ENCODE measurements at regions not wholly inside any gene's neighbourhood (a gene's known extent, or its start where the extent isn't known, plus 50 kb on each side); places are given as distances from the start of the nearest gene placed in this dataset.
A peak's percentile ranks its signal among the peaks of the same experiment; 100 is the strongest.

DNA sequence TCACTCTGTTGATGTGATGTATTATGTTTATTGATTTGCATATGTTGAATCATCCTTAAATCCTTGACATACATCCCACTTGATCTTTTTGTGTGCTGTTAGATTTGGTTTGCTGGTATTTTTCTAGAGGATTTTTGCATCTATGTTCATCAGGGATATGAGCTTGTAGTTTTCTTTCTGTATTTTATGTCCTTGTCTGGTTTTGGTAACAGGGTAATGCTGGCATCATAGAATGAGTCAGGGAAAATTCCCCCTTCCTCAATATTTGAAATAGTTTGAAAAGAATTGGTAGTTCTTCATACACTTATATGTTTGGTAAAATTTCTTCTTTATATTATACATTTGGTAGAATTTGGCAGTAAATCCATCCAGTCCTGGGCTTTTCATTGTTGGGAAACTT is 89.4 kb upstream of the SLC13A1 start:
- in situ Hi-C loops (cut with MboI) (no loop called here), intact Hi-C loops (cut with micrococcal nuclease; ENCODE audit: unreplicated experiment) (no loop called here)
- H2AFZ ChIP-seq (ENCODE audit: control insufficient read depth, low read depth, low read length) = no peak overlapping the region
- no peaks in the 10 kb centered on the region for H3K27me3 ChIP-seq (replicated peaks in 1 of 2; ENCODE audit: control insufficient read depth in 2 of 2, insufficient read depth in 2 of 2, low read length in 1 of 2)
- peak; percentile 20; the same call in 1 of the 2 replicates for TF ChIP-seq JUNB (IDR thresholded peaks at IDR 0.05)
- TF ChIP-seq REST (IDR thresholded peaks at IDR 0.05; ENCODE audit: low read depth, low read length) = no peak
- ChIA-PET SMC1A (ENCODE audit: uncharacterized antibody, unreplicated experiment) (no interaction called here), CTCF (no interaction called here), RAD21 (ENCODE audit: unreplicated experiment) (interaction anchor here (1.5 kb wide), 1 partner anchor 78 kb away, joined by 3 read pairs; no protein-coding TSS in a partner anchor), POLR2A (no interaction called here)
- FAIRE-seq (no peak), ATAC-seq (peak; percentile 34; the same call in 1 of the 3 replicates), DNase-seq (ENCODE audit: low read depth, low spot score) (no peak)
- H3K79me2 ChIP-seq (ENCODE audit: control insufficient read depth, insufficient read depth, low read length) = no peaks in the 10 kb centered on the region
- no TSS peak for BruUV-seq (replicated peaks)
- H3K4me1 ChIP-seq (ENCODE audit: control insufficient read depth, insufficient read depth, low read length) = no peaks in the 10 kb centered on the region
- H3K27ac ChIP-seq (ENCODE audit: control insufficient read depth, insufficient read depth) = no peak overlapping the region
- no peaks in the 10 kb centered on the region for H3K36me3 ChIP-seq (ENCODE audit: control insufficient read depth in 2 of 2, insufficient read depth in 2 of 2, low read length in 1 of 2)
- no peak overlapping the region for H3K9ac ChIP-seq (ENCODE audit: control insufficient read depth, insufficient read depth, low read length)
- no peaks in the 10 kb centered on the region for H3K9me3 ChIP-seq (replicated peaks; ENCODE audit: control insufficient read depth, insufficient read depth, low read length)
- no peaks in the 10 kb centered on the region for H4K20me1 ChIP-seq (ENCODE audit: control insufficient read depth, insufficient read depth)
- no peak overlapping the region for H3K4me2 ChIP-seq (ENCODE audit: control insufficient read depth, insufficient read depth)
- no peak overlapping the region for H3K4me3 ChIP-seq

- intact Hi-C loops (cut with micrococcal nuclease; ENCODE audit: unreplicated experiment) = no loop called here
- Histone ChIP-seq H3K27me3 (replicated peaks in 1 of 2; ENCODE audit: control insufficient read depth in 2 of 2, insufficient read depth in 2 of 2, low read length in 1 of 2) (no peaks in the 10 kb centered on the region), H3K4me3 (no peak overlapping the region), H3K4me2 (ENCODE audit: control insufficient read depth, insufficient read depth) (no peak overlapping the region), H3K4me1 (ENCODE audit: control insufficient read depth, insufficient read depth, low read length) (no peaks in the 10 kb centered on the region), H3K9me3 (replicated peaks; ENCODE audit: control insufficient read depth, insufficient read depth, low read length) (no peaks in the 10 kb centered on the region), H3K27ac (ENCODE audit: control insufficient read depth, insufficient read depth) (no peak overlapping the region), H2AFZ (ENCODE audit: control insufficient read depth, low read depth, low read length) (no peak overlapping the region), H4K20me1 (ENCODE audit: control insufficient read depth, insufficient read depth) (no peaks in the 10 kb centered on the region), H3K9ac (ENCODE audit: control insufficient read depth, insufficient read depth, low read length) (no peak overlapping the region), H3K36me3 (ENCODE audit: control insufficient read depth in 2 of 2, insufficient read depth in 2 of 2, low read length in 1 of 2) (no peaks in the 10 kb centered on the region), H3K79me2 (ENCODE audit: control insufficient read depth, insufficient read depth, low read length) (no peaks in the 10 kb centered on the region)
- in situ Hi-C loops (cut with MboI) = no loop called here
- no TSS peak for BruUV-seq (replicated peaks)
- 29% methylated on average over 7 of the region's 7 CpGs for WGBS (ENCODE audit: insufficient coverage, insufficient replicate concordance, low lambda C conversion rate, missing lambda C conversion rate)
- ChIA-PET CTCF (interaction anchor here (0.9 to 1.8 kb wide), 4 partner anchors 9 to 82 kb away, joined by 3 to 7 read pairs (median 4); no protein-coding TSS in a partner anchor), POLR2A (no interaction called here), SMC1A (ENCODE audit: uncharacterized antibody, unreplicated experiment) (interaction anchor here (1.1 to 1.7 kb wide), 3 partner anchors 12 to 82 kb away, joined by 3 to 5 read pairs (median 3); no protein-coding TSS in a partner anchor), RAD21 (ENCODE audit: unreplicated experiment) (interaction anchor here (1.3 kb wide), 1 partner anchor 82 kb away, joined by 3 read pairs; no protein-coding TSS in a partner anchor)
- no peak for FAIRE-seq
- no peak for DNase-seq (ENCODE audit: low read depth, low spot score)
- ATAC-seq = no peak
- TF ChIP-seq CBX3 (IDR thresholded peaks at IDR 0.05; ENCODE audit: borderline replicate concordance, low read depth) (no peak), NFIC (IDR thresholded peaks at IDR 0.05; ENCODE audit: low read depth, low read length) (no peak), MYB (IDR thresholded peaks at IDR 0.05; ENCODE audit: borderline replicate concordance, low read depth, low read length) (no peak), NFXL1 (IDR thresholded peaks at IDR 0.05; ENCODE audit: borderline replicate concordance) (no peak), TCF12 (IDR thresholded peaks at IDR 0.05; ENCODE audit: low read depth, low read length) (no peak), RUNX3 (IDR thresholded peaks at IDR 0.05; ENCODE audit: low read length) (no peak), FOXM1 (IDR thresholded peaks at IDR 0.05; ENCODE audit: low read depth, low read length) (no peak), MEF2B (IDR thresholded peaks at IDR 0.05; ENCODE audit: partially characterized antibody, poor library complexity, severe bottlenecking) (no peak), BACH1 (IDR thresholded peaks at IDR 0.05; ENCODE audit: borderline replicate concordance) (no peak)
Measured at GRCh38 chr7:123285076-123285700, 85.4 kb upstream of the SLC13A1 start.
